Embryonic facial prominence (tissue), 1 donor: ENCODE measurements at regions not wholly inside any gene's neighbourhood (a gene's known extent, or its start where the extent isn't known, plus 50 kb on each side); places are given as distances from the start of the nearest gene placed in this dataset.

Experiments used
- DNase-seq: peaks from one replicate; pipeline ENCODE4 v3.0.0-alpha.2; 2016; ENCODE audit errors: extremely low spot score

- no peak for DNase-seq
Observed at GRCh38 chr12:118467641-118468305, 91.4 kb downstream of the SUDS3 start.

GRCh38 chr12:118472940-118473339 is 96.6 kb downstream of the SUDS3 start:
- no peak for DNase-seq

- no peak for DNase-seq
Observed at GRCh38 chr12:118480235-118480634, 103.9 kb downstream of the SUDS3 start.

GRCh38 chr12:118488034-118488433 is 111.7 kb downstream of the SUDS3 start:
- DNase-seq = no peak

GRCh38 chr12:118493962-118494361 is 117.6 kb downstream of the SUDS3 start:
- no peak for DNase-seq

GRCh38 chr12:118494776-118495175 is 118.4 kb downstream of the SUDS3 start:
- DNase-seq = no peak

GRCh38 chr12:118495296-118495695 is 118.9 kb downstream of the SUDS3 start:
- no peak for DNase-seq

GRCh38 chr12:118498171-118498570 is 121.8 kb downstream of the SUDS3 start:
- no peak for DNase-seq

GRCh38 chr12:118500299-118500698 is 123.9 kb downstream of the SUDS3 start:
- DNase-seq = no peak

- no peak for DNase-seq
Observed at GRCh38 chr12:118501489-118501888, 125.1 kb downstream of the SUDS3 start.

GRCh38 chr12:118503476-118503875 is 127.1 kb downstream of the SUDS3 start:
- no peak for DNase-seq

- no peak for DNase-seq
Observed at GRCh38 chr12:118512669-118513068, 136.3 kb downstream of the SUDS3 start.

- DNase-seq = no peak
Observed at GRCh38 chr12:118513611-118514010, 137.3 kb downstream of the SUDS3 start.

GRCh38 chr12:118514297-118514696 is 137.9 kb downstream of the SUDS3 start:
- DNase-seq = no peak

- DNase-seq = no peak
Observed at GRCh38 chr12:118520214-118521035, 144.1 kb downstream of the SUDS3 start.

- DNase-seq = no peak
Observed at GRCh38 chr12:118521036-118521370, 144.6 kb downstream of the SUDS3 start.

GRCh38 chr12:118524446-118524845 is 148.1 kb downstream of the SUDS3 start:
- DNase-seq = no peak

- no peak for DNase-seq
Observed at GRCh38 chr12:118525216-118525615, 148.9 kb downstream of the SUDS3 start.

GRCh38 chr12:118526255-118527095 is 150.1 kb downstream of the SUDS3 start:
- DNase-seq = no peak

GRCh38 chr12:118527310-118527709 is 151.0 kb downstream of the SUDS3 start:
- no peak for DNase-seq

- no peak for DNase-seq
Observed at GRCh38 chr12:118528625-118529024, 152.3 kb downstream of the SUDS3 start.

GRCh38 chr12:118534003-118534402 is 157.6 kb downstream of the SUDS3 start:
- no peak for DNase-seq
